Activated CD8-positive, alpha-beta memory T cell treated with anti-CD3 and anti-CD28 coated beads, Interleukin-2, amount 10 ng/mL, durations not matched to agents 7 days and 5 days (primary cell): ENCODE measurements at regions not wholly inside any gene's neighbourhood (a gene's known extent, or its start where the extent isn't known, plus 50 kb on each side); places are given as distances from the start of the nearest gene placed in this dataset.

ENCODE experiments used
- ATAC-seq: fragments of 150-1000 bp; cut with Tn5 transposase; one replicate; pipeline ENCODE4 v1.10.0; 2021; ENCODE audit warnings: moderate library complexity
- CTCF ChIA-PET: fragments of 350-600 bp; sonication (Branson Sonifier 250); formaldehyde crosslinking; loops from one replicate; lab custom pipeline; 2021; ENCODE audit warnings: antibody characterized with exemption; lab: Charles Lee
- DNase-seq: peaks from one replicate; pipeline ENCODE4 v3.0.0-alpha.2; 2020
- H3K27ac Mint-ChIP-seq: one replicate; pipeline ENCODE4 v1.8.0; 2021; ENCODE audit warnings: mild to moderate bottlenecking, mixed read lengths
- H3K27me3 Mint-ChIP-seq: one replicate; pipeline ENCODE4 v1.8.0; 2021; ENCODE audit warnings: mixed read lengths
- H3K36me3 Mint-ChIP-seq: one replicate; pipeline ENCODE4 v1.8.0; 2021; ENCODE audit warnings: mild to moderate bottlenecking, mixed read lengths
- H3K4me1 Mint-ChIP-seq: one replicate; pipeline ENCODE4 v1.8.0; 2021; ENCODE audit warnings: mixed read lengths
- H3K4me3 Mint-ChIP-seq: one replicate; pipeline ENCODE4 v1.8.0; 2021; ENCODE audit warnings: mild to moderate bottlenecking, moderate library complexity, mixed read lengths
- H3K9me3 Mint-ChIP-seq: one replicate; pipeline ENCODE4 v1.8.0; 2022; ENCODE audit warnings: low read depth, mixed read lengths

DNA sequence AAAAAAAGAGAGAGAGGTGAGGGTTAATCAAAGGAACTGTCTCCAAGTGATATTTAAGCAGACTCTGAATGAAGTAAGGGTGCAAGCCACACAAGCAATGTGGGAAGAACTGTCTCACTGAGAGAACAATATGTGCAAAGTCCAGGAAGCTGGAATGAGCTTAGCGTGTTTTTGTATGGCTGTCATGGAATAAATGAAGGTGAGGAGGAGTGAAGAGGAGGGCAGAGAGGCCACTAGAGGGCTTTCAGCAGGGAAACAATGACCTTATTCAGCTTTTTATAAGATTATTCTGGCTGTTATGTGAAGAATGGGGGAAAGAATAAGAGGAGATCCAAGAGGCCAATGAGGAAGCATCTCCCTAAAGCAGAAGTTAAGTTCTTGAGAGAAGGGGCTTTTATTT, 86.9 kb upstream of the COL8A1 start:
- Mint-ChIP-seq H3K9me3 (no peaks in the 10 kb centered on the region), H3K4me1 (no peaks in the 10 kb centered on the region), H3K27me3 (no peaks in the 10 kb centered on the region), H3K27ac (no peak overlapping the region), H3K36me3 (no peaks in the 10 kb centered on the region), H3K4me3 (no peak overlapping the region)
- no peak for ATAC-seq
- no peak for DNase-seq
- CTCF ChIA-PET, result interaction anchor here (1.1 kb wide), 1 partner anchor 23 kb away, joined by 3 read pairs; no protein-coding TSS in a partner anchor

- no peak for ATAC-seq
Measured at GRCh38 chr3:99549957-99550603, 88.3 kb upstream of the COL8A1 start.

DNA sequence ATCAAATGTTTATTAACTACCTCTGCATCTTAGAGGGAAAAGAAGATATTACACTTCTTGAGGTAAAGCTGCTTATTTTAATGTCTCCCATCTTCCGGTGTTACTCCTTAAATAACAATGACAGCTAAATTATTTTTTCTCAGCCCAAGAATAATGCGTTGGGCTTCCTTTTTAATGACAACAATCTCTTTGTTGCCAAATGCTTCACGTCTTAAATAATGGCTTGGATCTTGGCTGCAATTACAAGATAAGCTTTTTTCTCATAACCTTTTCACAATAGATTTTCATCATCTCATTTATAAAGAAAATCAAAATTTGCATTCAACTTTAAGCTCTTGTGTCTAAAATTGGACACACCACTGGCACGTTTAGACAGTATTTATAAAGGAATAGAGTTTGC, 89.2 kb upstream of the COL8A1 start:
- H3K4me3 Mint-ChIP-seq, result no peak overlapping the region
- CTCF ChIA-PET, result no interaction called here
- no peaks in the 10 kb centered on the region for H3K36me3 Mint-ChIP-seq
- no peak for ATAC-seq
- H3K4me1 Mint-ChIP-seq, result no peaks in the 10 kb centered on the region
- H3K27me3 Mint-ChIP-seq, result no peaks in the 10 kb centered on the region
- no peak overlapping the region for H3K27ac Mint-ChIP-seq
- no peaks in the 10 kb centered on the region for H3K9me3 Mint-ChIP-seq
- no peak for DNase-seq

More at GRCh38 chr3:99549957-99550603, 88.3 kb upstream of the COL8A1 start:
- Mint-ChIP-seq H3K4me3 (no peak overlapping the region), H3K27me3 (no peaks in the 10 kb centered on the region), H3K9me3 (no peaks in the 10 kb centered on the region), H3K27ac (no peak overlapping the region), H3K4me1 (no peaks in the 10 kb centered on the region), H3K36me3 (no peaks in the 10 kb centered on the region)
- no peak for DNase-seq
- CTCF ChIA-PET, result no interaction called here

GRCh38 chr3:99548674-99549073, 89.7 kb upstream of the COL8A1 start:
- no peak overlapping the region for H3K27ac Mint-ChIP-seq
- ATAC-seq, result no peak

GRCh38 chr3:99545941-99546580, 92.3 kb upstream of the COL8A1 start:
- H3K4me3 Mint-ChIP-seq, result no peak overlapping the region
- peaks cover 5% of the 10 kb centered on the region for H3K4me1 Mint-ChIP-seq
- H3K36me3 Mint-ChIP-seq, result no peaks in the 10 kb centered on the region
- no peak for DNase-seq
- no peak for ATAC-seq
- peaks cover 2% of the 10 kb centered on the region for H3K9me3 Mint-ChIP-seq
- no peaks in the 10 kb centered on the region for H3K27me3 Mint-ChIP-seq
- H3K27ac Mint-ChIP-seq, result no peak overlapping the region
- CTCF ChIA-PET, result no interaction called here

More at GRCh38 chr3:99548674-99549073, 89.7 kb upstream of the COL8A1 start:
- Mint-ChIP-seq H3K4me3 (no peak overlapping the region), H3K9me3 (no peaks in the 10 kb centered on the region), H3K27me3 (no peaks in the 10 kb centered on the region), H3K36me3 (no peaks in the 10 kb centered on the region), H3K4me1 (no peaks in the 10 kb centered on the region)
- DNase-seq, result no peak
- CTCF ChIA-PET, result no interaction called here

DNA sequence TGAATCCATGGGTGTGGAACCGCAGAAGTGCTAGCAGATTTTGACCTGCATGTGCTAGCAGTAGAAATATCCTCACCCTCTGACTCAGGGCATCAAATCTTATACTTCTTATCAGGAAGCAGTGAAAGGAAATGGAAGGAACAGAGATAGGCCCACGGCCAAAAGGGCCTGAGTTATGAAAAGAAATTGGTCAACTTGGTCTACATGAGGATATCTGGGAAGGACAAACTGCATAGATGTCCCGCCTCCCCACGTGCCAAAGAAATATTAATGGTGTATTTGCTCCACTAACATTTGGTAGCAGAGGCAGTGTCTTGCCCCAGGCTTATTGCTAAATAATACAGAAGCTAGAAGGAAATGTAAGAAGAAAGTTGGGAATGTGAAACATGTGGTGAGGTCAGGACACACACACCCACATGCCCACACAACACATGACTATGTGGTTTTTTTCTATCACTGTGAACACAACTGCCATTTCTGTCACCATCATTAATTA, 93.6 kb upstream of the COL8A1 start:
- DNase-seq (no peak), ATAC-seq (no peak)
- peaks cover 5% of the 10 kb centered on the region for H3K4me1 Mint-ChIP-seq
- H3K27me3 Mint-ChIP-seq, result no peaks in the 10 kb centered on the region
- no peaks in the 10 kb centered on the region for H3K36me3 Mint-ChIP-seq
- H3K9me3 Mint-ChIP-seq, result peaks cover 2% of the 10 kb centered on the region
- CTCF ChIA-PET, result no interaction called here
- no peak overlapping the region for H3K4me3 Mint-ChIP-seq
- H3K27ac Mint-ChIP-seq, result no peak overlapping the region

DNA sequence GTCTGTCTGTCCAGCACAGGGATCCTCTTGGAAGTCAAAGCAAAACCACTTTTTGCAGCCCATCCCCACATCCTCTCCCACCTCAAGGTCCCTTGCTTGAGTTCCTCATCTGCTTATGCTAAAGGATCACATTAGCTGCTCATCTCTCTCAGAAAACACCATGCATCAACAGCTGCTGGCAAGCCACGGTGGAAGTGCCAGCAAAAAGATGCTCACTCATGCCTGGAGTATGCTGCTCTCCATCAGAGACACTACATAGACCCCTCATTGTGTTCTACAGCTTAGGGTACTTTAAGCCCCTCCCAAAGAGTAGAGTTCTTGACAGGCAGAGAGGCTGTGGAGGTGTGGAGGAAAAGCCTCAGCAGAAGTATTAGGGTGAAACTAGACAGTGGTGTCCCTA, 94.6 kb upstream of the COL8A1 start:
- CTCF ChIA-PET, result no interaction called here
- Mint-ChIP-seq H3K36me3 (no peaks in the 10 kb centered on the region), H3K27ac (no peak overlapping the region), H3K27me3 (no peaks in the 10 kb centered on the region), H3K4me1 (peaks cover 5% of the 10 kb centered on the region), H3K9me3 (peaks cover 2% of the 10 kb centered on the region), H3K4me3 (no peak overlapping the region)
- ATAC-seq, result no peak
- no peak for DNase-seq

DNA sequence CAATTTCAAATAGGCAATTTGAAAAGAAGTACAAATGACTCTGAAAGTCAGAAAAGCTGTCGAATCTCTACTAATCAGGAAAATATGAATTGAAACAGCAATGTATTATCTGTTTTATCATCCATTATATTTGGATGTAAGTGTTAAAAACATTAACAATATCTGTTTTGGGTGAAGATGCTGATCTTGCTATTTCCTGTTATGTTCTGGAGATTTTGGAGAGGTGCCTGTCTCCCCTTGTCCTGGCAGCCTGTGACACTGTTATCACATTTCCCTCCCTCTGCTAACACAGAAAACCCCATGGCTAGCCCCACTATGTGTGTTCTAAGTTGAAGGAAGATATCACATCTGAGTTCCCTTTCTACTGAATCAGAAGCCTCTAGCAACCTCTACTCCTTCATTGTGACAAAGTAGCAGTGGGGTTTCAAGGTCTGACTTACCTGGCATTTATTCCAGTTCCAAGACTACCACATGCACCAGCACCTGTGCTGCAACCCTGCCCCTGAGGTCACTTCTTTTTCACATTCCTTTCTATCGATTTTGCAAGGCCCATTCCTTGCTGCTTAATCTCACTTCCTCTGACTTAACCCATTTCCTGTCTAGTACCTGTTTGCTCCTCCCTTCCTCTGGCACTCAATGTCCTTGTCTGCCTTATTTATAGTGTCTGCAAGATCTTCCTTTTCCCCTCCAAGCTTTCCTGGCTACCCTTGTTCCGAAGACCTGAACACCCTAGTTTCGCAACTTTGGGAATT, 95.5 kb upstream of the COL8A1 start:
- no peak overlapping the region for H3K27ac Mint-ChIP-seq
- no peak overlapping the region for H3K4me3 Mint-ChIP-seq
- no peaks in the 10 kb centered on the region for H3K36me3 Mint-ChIP-seq
- no peak for DNase-seq
- CTCF ChIA-PET, result no interaction called here
- H3K9me3 Mint-ChIP-seq, result peaks cover 2% of the 10 kb centered on the region
- H3K27me3 Mint-ChIP-seq, result no peaks in the 10 kb centered on the region
- H3K4me1 Mint-ChIP-seq, result peaks cover 5% of the 10 kb centered on the region
- ATAC-seq, result no peak

GRCh38 chr3:99541181-99541580, 97.2 kb upstream of the COL8A1 start:
- no peak for ATAC-seq
- CTCF ChIA-PET, result no interaction called here
- Mint-ChIP-seq H3K36me3 (no peaks in the 10 kb centered on the region), H3K27me3 (no peaks in the 10 kb centered on the region), H3K27ac (no peak overlapping the region), H3K4me1 (peaks cover 5% of the 10 kb centered on the region), H3K4me3 (no peak overlapping the region), H3K9me3 (peaks cover 2% of the 10 kb centered on the region)
- no peak for DNase-seq

- Mint-ChIP-seq H3K4me1 (no peaks in the 10 kb centered on the region), H3K9me3 (no peaks in the 10 kb centered on the region), H3K36me3 (no peaks in the 10 kb centered on the region), H3K27ac (no peak overlapping the region), H3K27me3 (no peaks in the 10 kb centered on the region), H3K4me3 (no peak overlapping the region)
- no peak for DNase-seq
- no peak for ATAC-seq
- CTCF ChIA-PET, result no interaction called here
Measured at GRCh38 chr3:99537416-99537815, 101.0 kb upstream of the COL8A1 start.

- Mint-ChIP-seq H3K36me3 (no peaks in the 10 kb centered on the region), H3K27me3 (no peaks in the 10 kb centered on the region), H3K4me3 (no peak overlapping the region), H3K4me1 (no peaks in the 10 kb centered on the region), H3K27ac (no peak overlapping the region), H3K9me3 (no peaks in the 10 kb centered on the region)
- CTCF ChIA-PET, result no interaction called here
- DNase-seq (no peak), ATAC-seq (no peak)
Measured at GRCh38 chr3:99536555-99537314, 101.7 kb upstream of the COL8A1 start.

DNA sequence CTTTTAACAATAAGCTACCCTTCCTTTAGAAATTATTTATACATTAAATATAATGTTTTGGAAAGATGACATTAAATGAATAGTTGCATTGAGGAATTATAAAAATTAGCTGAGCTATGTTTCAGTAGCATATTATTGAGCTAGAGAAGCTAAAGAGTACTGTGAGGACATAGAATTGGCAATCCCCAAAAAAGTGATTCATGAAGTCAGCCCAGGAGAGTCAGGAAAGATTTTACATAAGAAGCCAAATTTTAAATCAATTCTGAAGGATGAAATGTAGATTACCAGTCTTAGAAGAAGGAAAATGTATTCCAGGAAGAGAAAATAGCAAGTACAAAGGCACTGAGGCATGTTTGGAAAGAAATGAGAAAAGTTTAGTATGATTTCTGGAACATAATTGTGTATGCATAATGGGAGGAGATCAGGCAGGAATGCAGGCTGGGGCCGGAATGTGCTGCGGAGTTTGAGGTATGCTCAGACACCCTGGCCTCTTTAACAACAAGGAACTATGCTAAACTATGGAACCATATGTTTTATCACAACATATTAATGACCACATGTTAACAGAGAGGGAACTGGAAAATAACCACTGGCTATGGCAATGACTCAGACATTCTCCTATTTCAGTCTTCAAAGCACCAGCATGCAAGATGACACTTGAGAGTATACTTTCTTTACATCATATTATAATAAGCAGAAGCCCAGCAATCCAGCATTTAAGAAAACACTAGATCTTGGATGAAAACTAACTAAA, 103.3 kb upstream of the COL8A1 start:
- CTCF ChIA-PET, result no interaction called here
- H3K9me3 Mint-ChIP-seq, result no peaks in the 10 kb centered on the region
- no peak overlapping the region for H3K27ac Mint-ChIP-seq

GRCh38 chr3:99532246-99532645, 106.1 kb upstream of the COL8A1 start:
- no peak overlapping the region for H3K4me3 Mint-ChIP-seq
- ATAC-seq, result no peak
- no peak for DNase-seq
- H3K4me1 Mint-ChIP-seq, result no peaks in the 10 kb centered on the region
- H3K27ac Mint-ChIP-seq, result no peak overlapping the region
- no peaks in the 10 kb centered on the region for H3K36me3 Mint-ChIP-seq
- H3K27me3 Mint-ChIP-seq, result no peaks in the 10 kb centered on the region
- CTCF ChIA-PET, result no interaction called here
- no peaks in the 10 kb centered on the region for H3K9me3 Mint-ChIP-seq

More for the DNA sequence above, 103.3 kb upstream of the COL8A1 start:
- no peak overlapping the region for H3K4me3 Mint-ChIP-seq
- ATAC-seq, result no peak
- H3K36me3 Mint-ChIP-seq, result no peaks in the 10 kb centered on the region
- H3K4me1 Mint-ChIP-seq, result no peaks in the 10 kb centered on the region
- H3K27me3 Mint-ChIP-seq, result no peaks in the 10 kb centered on the region
- DNase-seq, result no peak
